DND-41 (cell line): ENCODE measurements at regions not wholly inside any gene's neighbourhood (a gene's known extent, or its start where the extent isn't known, plus 50 kb on each side); places are given as distances from the start of the nearest gene placed in this dataset.

Experiments
- ATAC-seq: fragments of 200-7000 bp; cut with Tn5 transposase; 3 replicates; pipeline ENCODE4 v1.9.1; 2021; ENCODE audit warnings: low read depth; ENCODE audit not compliant: insufficient read depth
- DNase-seq: peaks from one replicate; pipeline ENCODE4 v3.0.0-alpha.2; 2020
- H2AFZ ChIP-seq: 2 replicates; pipeline ENCODE4 v1.6.0; 2012; ENCODE audit warnings: low read depth, low read length
- H3K27ac ChIP-seq: 2 replicates; pipeline ENCODE4 v1.5.1; 2012; ENCODE audit warnings: low read length, inconsistent platforms
- H3K27me3 ChIP-seq: fragments of 200-600 bp; sonication (generic); 2 replicates; pipeline ENCODE4 v1.6.0; 2012; ENCODE audit warnings: low read length, mild to moderate bottlenecking, inconsistent platforms; ENCODE audit not compliant: insufficient read depth, poor library complexity
- H3K36me3 ChIP-seq: 2 replicates; pipeline ENCODE4 v1.5.1; 2012; ENCODE audit warnings: low read length, inconsistent platforms; ENCODE audit not compliant: insufficient read depth
- H3K4me1 ChIP-seq: 2 replicates; pipeline ENCODE4 v1.5.1; 2012; ENCODE audit warnings: mild to moderate bottlenecking, low read length; ENCODE audit not compliant: insufficient read depth
- H3K4me2 ChIP-seq: 2 replicates; pipeline ENCODE4 v1.6.0; 2012; ENCODE audit warnings: mild to moderate bottlenecking, moderate library complexity, low read length, inconsistent platforms; ENCODE audit not compliant: insufficient read depth
- H3K4me3 ChIP-seq, 2 experiments: fragments of 200-600 bp in 1 of 2; shearing (Covaris generic) in 1 of 2; 2 replicates each; pipeline ENCODE4 v1.5.1; 2012 to 2016; ENCODE audit warnings: inconsistent platforms in 2 of 2, low read length in 2 of 2, mild to moderate bottlenecking in 2 of 2, low read depth in 1 of 2, moderate library complexity in 1 of 2
- H3K79me2 ChIP-seq: 2 replicates; pipeline ENCODE4 v1.6.0; 2012; ENCODE audit warnings: low read length, inconsistent platforms; ENCODE audit not compliant: insufficient read depth
- H3K9ac ChIP-seq: 2 replicates; pipeline ENCODE4 v1.6.0; 2012; ENCODE audit warnings: low read depth, mild to moderate bottlenecking, inconsistent platforms, low read length, moderate library complexity
- H3K9me3 ChIP-seq: 2 replicates; pipeline ENCODE4 v1.5.1; 2012; ENCODE audit warnings: low read length, moderate library complexity, mild to moderate bottlenecking, inconsistent platforms; ENCODE audit not compliant: insufficient read depth, severe bottlenecking
- H4K20me1 ChIP-seq: 2 replicates; pipeline ENCODE4 v1.6.0; 2012; ENCODE audit warnings: low read length; ENCODE audit not compliant: insufficient read depth
- EZH2 ChIP-seq: IDR thresholded peaks from 3 replicates; pipeline ENCODE4 v1.6.1; 2012; ENCODE audit warnings: borderline replicate concordance, low read depth, mild to moderate bottlenecking, moderate library complexity, low read length, inconsistent platforms; ENCODE audit not compliant: severe bottlenecking
- TF ChIP-seq, protein P1 (sequence below): IDR thresholded peaks from 2 replicates; pipeline ENCODE4 v1.5.1; 2012; ENCODE audit warnings: borderline replicate concordance, low read length, moderate library complexity, mild to moderate bottlenecking; ENCODE audit not compliant: poor library complexity, severe bottlenecking; ENCODE audit errors: extremely low read depth

- Histone ChIP-seq H3K9me3 (no peaks in the 10 kb centered on the region), H4K20me1 (no peaks in the 10 kb centered on the region), H3K27me3 (no peaks in the 10 kb centered on the region), H3K4me1 (peaks cover 5% of the 10 kb centered on the region; the same call in 1 of the 2 replicates), H3K27ac (no peak overlapping the region), H3K36me3 (no peaks in the 10 kb centered on the region), H3K9ac (no peak overlapping the region), H2AFZ (no peak overlapping the region), H3K4me3 (no peak overlapping the region), H3K79me2 (no peaks in the 10 kb centered on the region), H3K4me2 (no peak overlapping the region)
- no peak for DNase-seq
- ATAC-seq, result no peak
- TF ChIP-seq, protein P1, sequence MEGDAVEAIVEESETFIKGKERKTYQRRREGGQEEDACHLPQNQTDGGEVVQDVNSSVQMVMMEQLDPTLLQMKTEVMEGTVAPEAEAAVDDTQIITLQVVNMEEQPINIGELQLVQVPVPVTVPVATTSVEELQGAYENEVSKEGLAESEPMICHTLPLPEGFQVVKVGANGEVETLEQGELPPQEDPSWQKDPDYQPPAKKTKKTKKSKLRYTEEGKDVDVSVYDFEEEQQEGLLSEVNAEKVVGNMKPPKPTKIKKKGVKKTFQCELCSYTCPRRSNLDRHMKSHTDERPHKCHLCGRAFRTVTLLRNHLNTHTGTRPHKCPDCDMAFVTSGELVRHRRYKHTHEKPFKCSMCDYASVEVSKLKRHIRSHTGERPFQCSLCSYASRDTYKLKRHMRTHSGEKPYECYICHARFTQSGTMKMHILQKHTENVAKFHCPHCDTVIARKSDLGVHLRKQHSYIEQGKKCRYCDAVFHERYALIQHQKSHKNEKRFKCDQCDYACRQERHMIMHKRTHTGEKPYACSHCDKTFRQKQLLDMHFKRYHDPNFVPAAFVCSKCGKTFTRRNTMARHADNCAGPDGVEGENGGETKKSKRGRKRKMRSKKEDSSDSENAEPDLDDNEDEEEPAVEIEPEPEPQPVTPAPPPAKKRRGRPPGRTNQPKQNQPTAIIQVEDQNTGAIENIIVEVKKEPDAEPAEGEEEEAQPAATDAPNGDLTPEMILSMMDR, result no peak
- TF ChIP-seq EZH2, result no peak
These were observed 486.8 kb downstream of the FRK start for GRCh38 chr6:115573861-115574260.

DNA sequence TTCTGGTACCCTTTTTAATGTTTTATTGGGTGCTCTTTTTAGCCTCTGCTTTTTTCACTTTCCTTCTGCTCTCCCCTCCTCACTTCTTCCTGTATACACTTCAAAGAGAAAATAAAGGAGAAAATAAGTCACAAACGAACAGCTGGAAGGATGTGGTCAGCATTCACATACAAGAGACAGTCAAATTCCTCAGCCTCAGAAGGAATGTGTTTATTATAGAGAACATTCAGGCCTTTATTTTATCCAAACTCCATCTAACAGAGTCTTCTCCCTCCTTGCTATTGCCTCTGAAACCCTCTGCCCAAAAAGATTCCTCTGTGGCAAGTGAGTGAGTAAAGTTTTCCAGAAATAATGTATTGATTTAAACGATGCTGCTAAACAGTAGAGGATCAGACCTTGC lies 490.4 kb downstream of the FRK start:
- H3K9ac ChIP-seq, result no peak overlapping the region
- H3K4me3 ChIP-seq, result no peak overlapping the region
- DNase-seq (no peak), ATAC-seq (peak; percentile 47; the same call in 2 of the 3 replicates)
- H3K4me1 ChIP-seq, result peaks cover 5% of the 10 kb centered on the region; the same call in 1 of the 2 replicates
- H3K79me2 ChIP-seq, result no peaks in the 10 kb centered on the region
- no peaks in the 10 kb centered on the region for H3K9me3 ChIP-seq
- no peak overlapping the region for H2AFZ ChIP-seq
- H3K27ac ChIP-seq, result no peak overlapping the region
- TF ChIP-seq, protein P1, result no peak
- TF ChIP-seq EZH2, result no peak
- no peaks in the 10 kb centered on the region for H4K20me1 ChIP-seq
- H3K4me2 ChIP-seq, result no peak overlapping the region
- H3K27me3 ChIP-seq, result no peaks in the 10 kb centered on the region
- no peaks in the 10 kb centered on the region for H3K36me3 ChIP-seq

DNA sequence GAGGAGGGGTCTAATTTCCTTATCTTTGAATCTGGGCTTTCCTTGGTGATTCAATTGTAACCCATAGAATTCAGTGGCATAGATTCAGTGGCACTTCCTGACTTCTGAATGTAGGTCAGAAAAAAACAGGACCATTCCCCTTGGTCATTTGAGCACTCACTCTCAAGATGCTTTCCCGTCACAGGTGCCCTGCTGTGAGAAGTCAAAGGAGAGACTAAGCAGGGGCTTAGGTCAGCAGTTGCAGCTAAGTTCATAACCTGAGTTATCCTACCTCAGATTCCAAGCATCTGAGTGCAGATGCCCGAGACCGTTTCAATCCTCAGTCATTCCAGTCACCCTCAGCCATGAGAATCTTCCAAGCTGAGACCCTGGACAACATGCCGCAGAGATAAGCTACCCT lies 506.6 kb downstream of the FRK start:
- no peak for DNase-seq
- H3K4me3 ChIP-seq, result no peak overlapping the region
- H3K9me3 ChIP-seq, result no peaks in the 10 kb centered on the region
- H3K79me2 ChIP-seq, result no peaks in the 10 kb centered on the region
- no peak overlapping the region for H2AFZ ChIP-seq
- H3K36me3 ChIP-seq, result no peaks in the 10 kb centered on the region
- no peaks in the 10 kb centered on the region for H4K20me1 ChIP-seq
- ATAC-seq, result no peak
- no peak overlapping the region for H3K27ac ChIP-seq
- H3K27me3 ChIP-seq, result no peaks in the 10 kb centered on the region
- no peak overlapping the region for H3K9ac ChIP-seq
- H3K4me2 ChIP-seq, result no peak overlapping the region
- no peaks in the 10 kb centered on the region for H3K4me1 ChIP-seq
- TF ChIP-seq, protein P1, result no peak

- no peaks in the 10 kb centered on the region for H4K20me1 ChIP-seq
- H3K27me3 ChIP-seq, result no peaks in the 10 kb centered on the region
- H2AFZ ChIP-seq, result no peak overlapping the region
- no peak overlapping the region for H3K9ac ChIP-seq
- TF ChIP-seq, protein P1, result no peak
- no peak for TF ChIP-seq EZH2
- no peak overlapping the region for H3K4me3 ChIP-seq
- H3K27ac ChIP-seq, result no peak overlapping the region
- ATAC-seq (no peak), DNase-seq (no peak)
- no peak overlapping the region for H3K4me2 ChIP-seq
- H3K36me3 ChIP-seq, result no peaks in the 10 kb centered on the region
- H3K79me2 ChIP-seq, result no peaks in the 10 kb centered on the region
- H3K9me3 ChIP-seq, result no peaks in the 10 kb centered on the region
- H3K4me1 ChIP-seq, result no peaks in the 10 kb centered on the region
These were observed 509.2 kb downstream of the FRK start for GRCh38 chr6:115551527-115551926.
